Activated CD4-positive, alpha-beta T cell treated with anti-CD3 and anti-CD28 coated beads, Interleukin-10, Interleukin-2, amounts not matched to agents 100 ng/mL and 50 ng/mL, durations not matched to agents 16 hours and 8 hours (primary cell): ENCODE measurements at regions not wholly inside any gene's neighbourhood (a gene's known extent, or its start where the extent isn't known, plus 50 kb on each side); places are given as distances from the start of the nearest gene placed in this dataset.
"Not testable (repeated sequence)": the region's sequence is repeated elsewhere in the genome, so short reads cannot be mapped to it uniquely, and the experiment has no call there.

ENCODE experiments used
- DNase-seq: peaks from one replicate; pipeline ENCODE4 v3.0.0-alpha.2; 2020

GRCh38 chr5:21007781-21008180, 1019.8 kb upstream of the CDH18 start:
- no peak for DNase-seq

GRCh38 chr5:20988933-20989332, 1000.9 kb upstream of the CDH18 start:
- not testable (repeated sequence) for DNase-seq

- no peak for DNase-seq
These were observed 997.8 kb upstream of the CDH18 start for GRCh38 chr5:20985754-20986153.

GRCh38 chr5:20974426-20974825, 986.4 kb upstream of the CDH18 start:
- DNase-seq, result no peak

- no peak for DNase-seq
These were observed 984.5 kb upstream of the CDH18 start for GRCh38 chr5:20972419-20972925.

- DNase-seq, result no peak
These were observed 971.3 kb upstream of the CDH18 start for GRCh38 chr5:20959347-20959746.

GRCh38 chr5:20958641-20959040, 970.6 kb upstream of the CDH18 start:
- DNase-seq, result no peak

- no peak for DNase-seq
These were observed 968.1 kb upstream of the CDH18 start for GRCh38 chr5:20956134-20956533.

GRCh38 chr5:20949636-20950035, 961.6 kb upstream of the CDH18 start:
- no peak for DNase-seq

- not testable (repeated sequence) for DNase-seq
These were observed 955.4 kb upstream of the CDH18 start for GRCh38 chr5:20943183-20943971.

- not testable (repeated sequence) for DNase-seq
These were observed 954.6 kb upstream of the CDH18 start for GRCh38 chr5:20942603-20943002.

GRCh38 chr5:20940786-20941185, 952.8 kb upstream of the CDH18 start:
- DNase-seq, result not testable (repeated sequence)

GRCh38 chr5:20890936-20891335, 902.9 kb upstream of the CDH18 start:
- DNase-seq, result not testable (repeated sequence)

GRCh38 chr5:20875726-20876125, 887.7 kb upstream of the CDH18 start:
- not testable (repeated sequence) for DNase-seq

GRCh38 chr5:20865892-20866291, 877.9 kb upstream of the CDH18 start:
- not testable (repeated sequence) for DNase-seq

GRCh38 chr5:20833081-20833627, 845.2 kb upstream of the CDH18 start:
- DNase-seq, result no peak

GRCh38 chr5:20832204-20833080, 844.4 kb upstream of the CDH18 start:
- DNase-seq, result no peak

GRCh38 chr5:20825951-20826350, 838.0 kb upstream of the CDH18 start:
- DNase-seq, result not testable (repeated sequence)

- DNase-seq, result not testable (repeated sequence)
These were observed 809.2 kb upstream of the CDH18 start for GRCh38 chr5:20797216-20797615.

GRCh38 chr5:20784755-20785154, 796.8 kb upstream of the CDH18 start:
- DNase-seq, result not testable (repeated sequence)

GRCh38 chr5:20783484-20783883, 795.5 kb upstream of the CDH18 start:
- not testable (repeated sequence) for DNase-seq

GRCh38 chr5:20771338-20771737, 783.3 kb upstream of the CDH18 start:
- not testable (repeated sequence) for DNase-seq

- not testable (repeated sequence) for DNase-seq
These were observed 777.1 kb upstream of the CDH18 start for GRCh38 chr5:20765074-20765473.
